ENCODE measurements at regions not wholly inside any gene's neighbourhood (a gene's known extent, or its start where the extent isn't known, plus 50 kb on each side); places are given as distances from the start of the nearest gene placed in this dataset.

DNA sequence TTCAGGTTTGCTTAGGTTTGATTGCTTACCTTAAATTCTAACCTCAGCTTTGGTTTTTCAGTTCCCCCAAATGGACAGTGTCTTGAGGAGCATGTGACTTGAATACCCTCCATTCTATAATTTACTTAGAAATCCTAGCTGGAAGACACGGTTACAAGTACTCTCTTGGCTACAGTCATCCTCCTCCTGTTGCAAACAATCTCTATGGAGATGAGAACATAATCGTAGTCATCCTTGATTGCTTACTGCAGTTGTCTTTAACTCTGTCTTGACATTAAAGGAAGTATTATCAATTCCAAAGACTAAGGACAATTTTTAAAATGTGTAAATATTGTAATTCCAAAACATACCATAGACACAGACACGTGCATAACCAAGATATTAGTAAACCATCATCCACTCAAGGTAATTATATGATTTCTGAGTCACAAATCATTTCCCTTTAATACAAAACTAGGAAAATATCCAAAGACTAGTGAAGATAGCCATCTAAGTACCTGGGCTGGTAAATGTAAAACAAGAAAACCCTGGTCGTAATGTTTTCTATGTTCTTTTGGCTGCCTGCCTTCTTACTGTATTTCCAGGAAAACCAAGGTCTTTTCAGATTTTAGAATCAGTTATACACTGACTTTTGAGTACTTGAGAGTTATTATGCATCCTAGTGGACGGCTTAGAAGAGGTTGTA lies 149.9 kb downstream of the CHRM3 start:
- ChIA-PET CTCF (no interaction called here), POLR2A (no interaction called here)
- BruUV-seq (replicated peaks) = no TSS peak
- intact Hi-C loops (cut with micrococcal nuclease; ENCODE audit: unreplicated experiment) (no loop called here), in situ Hi-C loops (cut with HindIII; ENCODE audit: low pct_unique_long_range_greater_than_20kb, low sequenced_read_pairs) (no loop called here)
- Histone ChIP-seq H3K4me3 (ENCODE audit: low read depth in 2 of 2, low read length in 2 of 2) (no peak overlapping the region), H3K9me3 (ENCODE audit: control insufficient read depth, insufficient read depth, low read depth, low read length) (no peaks in the 10 kb centered on the region), H3K36me3 (ENCODE audit: control insufficient read depth, insufficient read depth, low read length) (no peaks in the 10 kb centered on the region), H3K27ac (ENCODE audit: low read length) (no peak overlapping the region), H3K27me3 (ENCODE audit: control insufficient read depth, insufficient read depth, low read length) (no peaks in the 10 kb centered on the region), H3K4me1 (ENCODE audit: control insufficient read depth, insufficient read depth, low read length) (no peaks in the 10 kb centered on the region)
- no peak for DNase-seq (ENCODE audit: low read depth, low spot score)
- TF ChIP-seq POLR2AphosphoS5 (IDR thresholded peaks at IDR 0.05; ENCODE audit: low read depth, low read length) (no peak), SIN3A (IDR thresholded peaks at IDR 0.05; ENCODE audit: borderline replicate concordance, insufficient read depth, low read depth, low read length) (no peak), TCF7L2 (IDR thresholded peaks at IDR 0.05; ENCODE audit: low read depth, low read length) (no peak)
- TF ChIP-seq, protein P1, sequence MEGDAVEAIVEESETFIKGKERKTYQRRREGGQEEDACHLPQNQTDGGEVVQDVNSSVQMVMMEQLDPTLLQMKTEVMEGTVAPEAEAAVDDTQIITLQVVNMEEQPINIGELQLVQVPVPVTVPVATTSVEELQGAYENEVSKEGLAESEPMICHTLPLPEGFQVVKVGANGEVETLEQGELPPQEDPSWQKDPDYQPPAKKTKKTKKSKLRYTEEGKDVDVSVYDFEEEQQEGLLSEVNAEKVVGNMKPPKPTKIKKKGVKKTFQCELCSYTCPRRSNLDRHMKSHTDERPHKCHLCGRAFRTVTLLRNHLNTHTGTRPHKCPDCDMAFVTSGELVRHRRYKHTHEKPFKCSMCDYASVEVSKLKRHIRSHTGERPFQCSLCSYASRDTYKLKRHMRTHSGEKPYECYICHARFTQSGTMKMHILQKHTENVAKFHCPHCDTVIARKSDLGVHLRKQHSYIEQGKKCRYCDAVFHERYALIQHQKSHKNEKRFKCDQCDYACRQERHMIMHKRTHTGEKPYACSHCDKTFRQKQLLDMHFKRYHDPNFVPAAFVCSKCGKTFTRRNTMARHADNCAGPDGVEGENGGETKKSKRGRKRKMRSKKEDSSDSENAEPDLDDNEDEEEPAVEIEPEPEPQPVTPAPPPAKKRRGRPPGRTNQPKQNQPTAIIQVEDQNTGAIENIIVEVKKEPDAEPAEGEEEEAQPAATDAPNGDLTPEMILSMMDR (IDR thresholded peaks at IDR 0.05) = no peak
- TF ChIP-seq, protein P2, sequence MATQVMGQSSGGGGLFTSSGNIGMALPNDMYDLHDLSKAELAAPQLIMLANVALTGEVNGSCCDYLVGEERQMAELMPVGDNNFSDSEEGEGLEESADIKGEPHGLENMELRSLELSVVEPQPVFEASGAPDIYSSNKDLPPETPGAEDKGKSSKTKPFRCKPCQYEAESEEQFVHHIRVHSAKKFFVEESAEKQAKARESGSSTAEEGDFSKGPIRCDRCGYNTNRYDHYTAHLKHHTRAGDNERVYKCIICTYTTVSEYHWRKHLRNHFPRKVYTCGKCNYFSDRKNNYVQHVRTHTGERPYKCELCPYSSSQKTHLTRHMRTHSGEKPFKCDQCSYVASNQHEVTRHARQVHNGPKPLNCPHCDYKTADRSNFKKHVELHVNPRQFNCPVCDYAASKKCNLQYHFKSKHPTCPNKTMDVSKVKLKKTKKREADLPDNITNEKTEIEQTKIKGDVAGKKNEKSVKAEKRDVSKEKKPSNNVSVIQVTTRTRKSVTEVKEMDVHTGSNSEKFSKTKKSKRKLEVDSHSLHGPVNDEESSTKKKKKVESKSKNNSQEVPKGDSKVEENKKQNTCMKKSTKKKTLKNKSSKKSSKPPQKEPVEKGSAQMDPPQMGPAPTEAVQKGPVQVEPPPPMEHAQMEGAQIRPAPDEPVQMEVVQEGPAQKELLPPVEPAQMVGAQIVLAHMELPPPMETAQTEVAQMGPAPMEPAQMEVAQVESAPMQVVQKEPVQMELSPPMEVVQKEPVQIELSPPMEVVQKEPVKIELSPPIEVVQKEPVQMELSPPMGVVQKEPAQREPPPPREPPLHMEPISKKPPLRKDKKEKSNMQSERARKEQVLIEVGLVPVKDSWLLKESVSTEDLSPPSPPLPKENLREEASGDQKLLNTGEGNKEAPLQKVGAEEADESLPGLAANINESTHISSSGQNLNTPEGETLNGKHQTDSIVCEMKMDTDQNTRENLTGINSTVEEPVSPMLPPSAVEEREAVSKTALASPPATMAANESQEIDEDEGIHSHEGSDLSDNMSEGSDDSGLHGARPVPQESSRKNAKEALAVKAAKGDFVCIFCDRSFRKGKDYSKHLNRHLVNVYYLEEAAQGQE (IDR thresholded peaks at IDR 0.05; ENCODE audit: insufficient read depth in 1 of 2, low read depth in 2 of 2, low read length in 1 of 2) = no peak
- no peak for ATAC-seq

DNA sequence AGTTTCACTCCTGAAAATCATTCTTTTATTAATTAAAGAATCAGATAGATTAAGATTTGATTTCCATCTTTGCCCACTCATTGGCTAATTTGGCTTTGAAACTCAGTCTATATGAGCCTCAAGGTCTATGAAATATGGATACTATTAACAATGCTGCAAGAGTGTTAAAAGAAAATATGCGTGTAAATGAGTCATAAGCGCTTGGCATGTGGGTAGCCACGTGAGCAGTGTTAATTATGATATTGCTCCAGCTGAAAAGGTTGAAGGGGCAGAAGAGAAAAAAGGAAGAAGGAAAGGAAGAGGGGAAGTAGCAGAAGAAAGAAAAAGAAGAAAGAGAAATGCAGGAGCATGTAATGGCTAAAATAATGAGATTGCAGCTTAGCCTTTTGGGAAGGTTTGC lies 151.4 kb downstream of the CHRM3 start:
- DNase-seq (ENCODE audit: low read depth, low spot score) = no peak
- no peaks in the 10 kb centered on the region for H3K9me3 ChIP-seq (ENCODE audit: control insufficient read depth, insufficient read depth, low read depth, low read length)
- no peak overlapping the region for H3K4me3 ChIP-seq (ENCODE audit: low read depth in 2 of 2, low read length in 2 of 2)
- TF ChIP-seq, protein P2 (IDR thresholded peaks at IDR 0.05; ENCODE audit: insufficient read depth in 1 of 2, low read depth in 2 of 2, low read length in 1 of 2) = no peak
- TF ChIP-seq POLR2AphosphoS5 (IDR thresholded peaks at IDR 0.05; ENCODE audit: low read depth, low read length) = no peak
- TF ChIP-seq, protein P1 (IDR thresholded peaks at IDR 0.05) = no peak
- TF ChIP-seq TCF7L2 (IDR thresholded peaks at IDR 0.05; ENCODE audit: low read depth, low read length) = no peak
- no peak for TF ChIP-seq SIN3A (IDR thresholded peaks at IDR 0.05; ENCODE audit: borderline replicate concordance, insufficient read depth, low read depth, low read length)
- BruUV-seq (replicated peaks) = no TSS peak
- no peak overlapping the region for H3K27ac ChIP-seq (ENCODE audit: low read length)
- H3K27me3 ChIP-seq (ENCODE audit: control insufficient read depth, insufficient read depth, low read length) = no peaks in the 10 kb centered on the region
- intact Hi-C loops (cut with micrococcal nuclease; ENCODE audit: unreplicated experiment) (no loop called here), in situ Hi-C loops (cut with HindIII; ENCODE audit: low pct_unique_long_range_greater_than_20kb, low sequenced_read_pairs) (no loop called here)
- no peaks in the 10 kb centered on the region for H3K36me3 ChIP-seq (ENCODE audit: control insufficient read depth, insufficient read depth, low read length)
- ATAC-seq = no peak
- ChIA-PET POLR2A (no interaction called here), CTCF (no interaction called here)
- H3K4me1 ChIP-seq (ENCODE audit: control insufficient read depth, insufficient read depth, low read length) = no peaks in the 10 kb centered on the region
